Epithelial cell of esophagus (primary cell): ENCODE measurements at regions not wholly inside any gene's neighbourhood (a gene's known extent, or its start where the extent isn't known, plus 50 kb on each side); places are given as distances from the start of the nearest gene placed in this dataset.

ENCODE experiments used
- DNase-seq: peaks from one replicate; pipeline ENCODE4 v3.0.0; 2010; ENCODE audit warnings: low read depth
- H3K4me3 ChIP-seq: 2 replicates; pipeline ENCODE4 v1.5.1; 2011; ENCODE audit warnings: mild to moderate bottlenecking, low read length, control low read depth
- CTCF ChIP-seq: IDR thresholded peaks from 2 replicates; pipeline ENCODE4 v1.5.1; 2011; ENCODE audit warnings: low read depth, mild to moderate bottlenecking, low read length, control low read depth, inconsistent platforms; ENCODE audit not compliant: insufficient read depth; ENCODE audit errors: missing control alignments

DNA sequence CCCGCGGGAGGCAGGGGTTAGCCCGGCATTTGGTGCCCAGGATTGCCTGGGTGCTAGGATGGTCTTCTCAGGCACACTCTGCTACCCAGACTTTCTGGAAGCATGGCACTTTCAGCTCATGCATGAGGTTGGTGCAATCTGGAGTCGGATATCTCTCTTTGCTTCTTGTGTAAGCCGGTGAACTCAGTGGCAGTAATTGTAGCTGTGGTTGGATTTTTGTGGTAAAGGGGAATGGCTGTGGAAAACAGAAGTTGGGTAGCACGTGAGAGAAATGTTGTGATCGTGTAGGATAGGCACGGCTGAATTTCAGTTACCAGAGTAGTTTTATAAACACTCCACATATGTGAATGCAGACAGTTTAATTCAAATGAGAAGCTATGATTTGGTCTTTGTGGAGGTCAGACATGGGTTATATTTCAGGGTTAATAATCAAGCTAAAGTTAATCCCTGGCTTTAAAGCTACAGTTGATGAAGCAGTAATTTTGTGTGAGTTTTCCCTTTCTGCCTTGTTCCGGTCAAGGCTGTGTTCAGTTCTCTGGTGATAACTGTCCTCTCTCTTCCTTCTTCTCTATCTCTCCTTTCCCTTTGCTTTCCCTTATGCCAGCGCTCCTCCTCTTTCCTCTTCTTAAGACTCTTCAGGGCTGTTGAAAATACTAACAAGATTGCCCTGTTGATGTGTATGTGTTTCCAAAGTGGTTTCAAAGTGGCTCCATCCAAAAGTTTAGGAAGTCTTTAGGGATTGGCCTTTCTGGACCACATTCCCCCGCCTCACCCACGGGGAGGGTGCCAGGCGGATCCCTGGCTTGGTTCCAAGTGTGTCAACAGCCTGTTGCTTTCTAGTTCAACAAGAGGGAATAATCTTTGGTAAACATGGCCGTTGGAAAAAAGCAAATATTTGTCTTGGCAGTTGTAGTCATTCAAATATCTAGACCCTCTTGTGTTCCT lies 404.6 kb upstream of the C2CD4B start:
- no peak overlapping the region for H3K4me3 ChIP-seq
- TF ChIP-seq CTCF: no peak
- peak; percentile 29 for DNase-seq

DNA sequence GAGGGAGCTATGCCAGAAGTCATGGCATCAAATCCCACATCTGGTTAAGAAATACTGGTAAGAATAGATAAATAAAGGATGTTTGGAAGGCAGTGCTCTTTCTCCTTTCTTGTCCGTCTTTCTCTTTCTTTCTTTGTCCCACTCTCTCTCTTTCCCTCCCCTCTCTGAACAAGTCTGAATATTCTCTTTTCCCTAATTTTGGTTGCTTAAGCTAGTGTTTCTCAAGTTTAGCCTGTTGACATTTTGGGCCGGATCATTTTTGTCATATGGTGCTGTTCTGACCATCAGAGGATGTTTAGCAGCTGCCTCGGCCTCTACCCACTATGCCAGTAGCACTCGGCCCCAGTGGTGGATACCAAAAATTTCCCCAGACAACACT lies 405.3 kb upstream of the C2CD4B start:
- DNase-seq: no peak
- H3K4me3 ChIP-seq: no peak overlapping the region
- no peak for TF ChIP-seq CTCF

DNA sequence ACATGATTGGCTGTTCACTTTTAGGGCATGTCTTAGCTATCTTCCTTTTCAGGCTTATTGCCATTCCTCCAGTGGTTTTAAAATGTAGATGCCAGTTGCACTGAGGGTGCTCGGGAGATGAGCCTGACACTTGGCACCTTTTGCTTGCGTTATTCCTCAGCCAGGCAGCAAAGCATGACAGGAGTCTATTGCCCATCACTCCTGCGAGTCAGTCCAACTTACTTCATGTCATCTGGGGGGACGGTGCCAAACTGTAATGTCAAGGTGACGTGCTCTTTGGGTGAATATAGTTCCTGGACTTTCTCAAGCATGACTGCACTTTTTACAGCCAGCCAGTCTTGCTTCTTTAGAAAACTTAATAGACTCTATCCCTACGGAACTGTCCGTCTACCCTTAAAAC lies 406.0 kb upstream of the C2CD4B start:
- no peak overlapping the region for H3K4me3 ChIP-seq
- no peak for TF ChIP-seq CTCF
- DNase-seq: no peak

GRCh38 chr15:62572797-62573196 lies 407.7 kb upstream of the C2CD4B start:
- H3K4me3 ChIP-seq: no peak overlapping the region

GRCh38 chr15:62573876-62574275 lies 408.8 kb upstream of the C2CD4B start:
- DNase-seq: no peak
- H3K4me3 ChIP-seq: no peak overlapping the region
- no peak for TF ChIP-seq CTCF

More at GRCh38 chr15:62572797-62573196, 407.7 kb upstream of the C2CD4B start:
- DNase-seq: no peak
- no peak for TF ChIP-seq CTCF

DNA sequence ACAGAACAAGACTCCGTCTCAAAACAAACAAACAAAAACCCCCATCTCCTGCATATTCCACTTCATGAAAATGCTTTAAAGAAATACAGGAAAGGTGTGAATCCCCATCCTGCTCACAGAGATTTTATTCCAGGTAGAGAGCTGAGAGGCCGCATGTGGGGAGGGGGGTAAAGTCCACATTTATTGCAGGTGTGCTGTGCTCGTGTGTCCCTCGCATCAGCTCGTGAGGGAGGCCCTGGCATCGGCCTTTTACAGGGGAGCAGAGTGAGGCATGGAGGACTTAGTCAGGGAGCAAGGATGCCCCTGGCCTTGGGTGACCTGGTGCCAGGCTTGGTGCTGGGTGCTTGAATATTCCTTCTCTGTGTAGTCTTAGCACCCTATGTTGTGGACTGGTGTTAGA lies 413.5 kb upstream of the C2CD4B start:
- TF ChIP-seq CTCF: no peak
- no peak overlapping the region for H3K4me3 ChIP-seq
- no peak for DNase-seq

DNA sequence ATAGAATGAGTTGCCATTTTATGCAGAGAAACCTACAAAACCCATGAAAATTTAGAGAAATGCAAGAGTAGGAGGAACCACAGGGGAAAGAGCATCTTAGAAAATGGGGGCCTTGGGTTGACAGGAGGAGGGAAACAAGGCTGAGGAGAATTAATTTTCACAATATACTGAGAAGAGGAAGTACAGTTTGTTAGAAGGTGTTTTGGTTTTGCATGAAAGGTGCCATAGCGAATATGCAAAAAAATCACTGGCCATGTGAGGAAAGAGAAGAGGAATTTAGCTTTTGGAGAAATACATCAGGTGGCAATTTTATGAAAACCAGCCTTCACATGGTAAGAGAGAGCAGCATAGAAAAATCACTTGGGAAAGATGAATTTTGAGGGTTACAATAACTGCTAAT lies 413.9 kb upstream of the C2CD4B start:
- TF ChIP-seq CTCF: no peak
- H3K4me3 ChIP-seq: no peak overlapping the region
- no peak for DNase-seq
